ELF-1 (cell line): ENCODE measurements at regions not wholly inside any gene's neighbourhood (a gene's known extent, or its start where the extent isn't known, plus 50 kb on each side); places are given as distances from the start of the nearest gene placed in this dataset.
"Not testable (repeated sequence)": the region's sequence is repeated elsewhere in the genome, so short reads cannot be mapped to it uniquely, and the experiment has no call there.

Experiments
- DNase-seq: peaks from one replicate; pipeline ENCODE4 v3.0.0-alpha.2; 2016; ENCODE audit warnings: low read depth, low spot score

- peak; percentile 7 for DNase-seq
These were observed 50.8 kb upstream of the PCSK1 start for GRCh38 chr5:96483878-96484277.

- DNase-seq = no peak
These were observed 54.8 kb upstream of the PCSK1 start for GRCh38 chr5:96487859-96488258.

- no peak for DNase-seq
These were observed 56.5 kb upstream of the PCSK1 start for GRCh38 chr5:96489532-96489931.

- DNase-seq = no peak
These were observed 59.5 kb upstream of the PCSK1 start for GRCh38 chr5:96492459-96493047.

- DNase-seq = no peak
These were observed 60.3 kb upstream of the PCSK1 start for GRCh38 chr5:96493219-96493790.

- DNase-seq = not testable (repeated sequence)
These were observed 62.4 kb upstream of the PCSK1 start for GRCh38 chr5:96495412-96495811.

- not testable (repeated sequence) for DNase-seq
These were observed 64.0 kb upstream of the PCSK1 start for GRCh38 chr5:96497027-96497426.

GRCh38 chr5:96499753-96500345 lies 66.8 kb upstream of the PCSK1 start:
- DNase-seq = no peak

GRCh38 chr5:96501991-96502646 lies 69.1 kb upstream of the PCSK1 start:
- DNase-seq = no peak

GRCh38 chr5:96503501-96504236 lies 70.6 kb upstream of the PCSK1 start:
- no peak for DNase-seq

- DNase-seq = no peak
These were observed 73.3 kb upstream of the PCSK1 start for GRCh38 chr5:96506376-96506775.

GRCh38 chr5:96506866-96507527 lies 73.9 kb upstream of the PCSK1 start:
- DNase-seq = no peak

- DNase-seq = no peak
These were observed 76.3 kb upstream of the PCSK1 start for GRCh38 chr5:96509316-96509715.

- DNase-seq = no peak
These were observed 76.8 kb upstream of the PCSK1 start for GRCh38 chr5:96509721-96510350.

- no peak for DNase-seq
These were observed 83.6 kb upstream of the PCSK1 start for GRCh38 chr5:96516631-96517071.

GRCh38 chr5:96517295-96517694 lies 84.2 kb upstream of the PCSK1 start:
- no peak for DNase-seq

- no peak for DNase-seq
These were observed 87.3 kb upstream of the PCSK1 start for GRCh38 chr5:96520345-96520744.

GRCh38 chr5:96522635-96523355 lies 89.7 kb upstream of the PCSK1 start:
- DNase-seq = no peak

GRCh38 chr5:96527768-96528661 lies 95.0 kb upstream of the PCSK1 start:
- no peak for DNase-seq
